ENCODE measurements at regions not wholly inside any gene's neighbourhood (a gene's known extent, or its start where the extent isn't known, plus 50 kb on each side); places are given as distances from the start of the nearest gene placed in this dataset.

GRCh38 chr18:76544511-76545345, 49.7 kb upstream of the ZNF516 start:
- DNase-seq (ENCODE audit: low read depth) = no peak

Data from stimulated activated CD8-positive, alpha-beta memory T cell treated with anti-CD3 and anti-CD28 coated beads, Interleukin-4, amount 100 ng/mL, for 24 hours (primary cell).